ENCODE measurements at regions not wholly inside any gene's neighbourhood (a gene's known extent, or its start where the extent isn't known, plus 50 kb on each side); places are given as distances from the start of the nearest gene placed in this dataset.

DNA sequence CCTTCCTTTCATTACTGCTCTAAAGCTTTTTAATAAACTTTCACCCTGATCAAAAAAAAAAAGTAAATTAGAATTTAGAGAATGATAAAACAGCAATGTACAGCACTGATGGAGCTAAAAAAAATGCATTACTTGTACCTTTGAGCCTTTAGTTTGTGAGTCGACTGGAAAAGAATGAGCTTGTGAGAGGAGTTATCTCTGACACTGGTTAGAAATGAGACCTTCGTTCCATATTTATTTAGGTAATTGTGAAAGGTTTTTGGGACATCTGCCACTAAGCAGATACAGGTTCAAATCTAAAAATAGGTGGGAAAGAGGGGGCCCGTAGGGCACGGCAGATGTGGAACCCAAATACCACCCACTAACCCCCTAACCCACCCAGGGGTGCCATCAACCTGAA lies 376.8 kb downstream of the ICE1 start:
- DNase-seq, result no peak
- TF ChIP-seq GATA1 (IDR thresholded peaks at IDR 0.05; ENCODE audit: low read depth, low read length) (no peak), POLR2A (IDR thresholded peaks at IDR 0.05; ENCODE audit: low read length) (no peak)

DNA sequence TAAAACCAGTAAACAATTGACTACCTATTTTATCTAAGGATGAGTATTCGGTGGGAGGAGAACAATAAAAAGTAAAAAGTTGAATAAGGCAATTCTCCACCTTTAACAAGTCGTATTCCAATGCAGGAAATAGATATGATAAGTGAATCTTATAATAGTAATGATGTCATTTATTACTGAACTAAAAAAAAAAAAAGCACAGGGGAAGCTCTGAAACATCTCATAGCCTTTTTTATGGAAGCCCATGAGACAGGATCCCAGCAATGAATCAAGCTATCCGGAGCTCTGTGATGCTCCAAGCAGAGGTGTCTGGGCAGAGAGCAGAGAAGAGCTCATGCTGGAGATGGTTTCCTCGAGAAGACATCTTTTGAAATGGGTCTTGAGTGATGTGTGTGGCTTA lies 376.0 kb downstream of the ICE1 start:
- TF ChIP-seq POLR2A (IDR thresholded peaks at IDR 0.05; ENCODE audit: low read length), result no peak
- TF ChIP-seq GATA1 (IDR thresholded peaks at IDR 0.05; ENCODE audit: low read depth, low read length), result no peak
- DNase-seq, result no peak

DNA sequence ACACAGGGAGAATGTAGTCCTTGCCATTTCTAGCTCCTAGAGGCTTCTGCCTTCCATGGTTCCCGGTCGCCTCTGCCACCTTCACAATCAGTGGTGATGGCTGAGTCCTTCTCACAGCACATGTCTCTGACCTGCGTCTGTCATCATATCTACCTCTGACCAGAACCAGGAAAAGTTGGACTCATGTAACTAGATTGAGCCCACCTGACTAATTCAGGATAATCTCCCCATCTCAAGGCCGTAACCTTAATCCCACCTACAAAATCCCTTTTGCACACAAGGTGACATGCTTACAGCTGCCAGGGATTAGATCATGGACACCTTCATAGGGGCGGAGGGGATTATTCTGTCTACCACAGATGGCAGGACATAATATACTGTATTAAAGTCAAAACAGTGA lies 375.6 kb downstream of the ICE1 start:
- TF ChIP-seq POLR2A (IDR thresholded peaks at IDR 0.05; ENCODE audit: low read length), result no peak
- no peak for TF ChIP-seq GATA1 (IDR thresholded peaks at IDR 0.05; ENCODE audit: low read depth, low read length)
- no peak for DNase-seq

DNA sequence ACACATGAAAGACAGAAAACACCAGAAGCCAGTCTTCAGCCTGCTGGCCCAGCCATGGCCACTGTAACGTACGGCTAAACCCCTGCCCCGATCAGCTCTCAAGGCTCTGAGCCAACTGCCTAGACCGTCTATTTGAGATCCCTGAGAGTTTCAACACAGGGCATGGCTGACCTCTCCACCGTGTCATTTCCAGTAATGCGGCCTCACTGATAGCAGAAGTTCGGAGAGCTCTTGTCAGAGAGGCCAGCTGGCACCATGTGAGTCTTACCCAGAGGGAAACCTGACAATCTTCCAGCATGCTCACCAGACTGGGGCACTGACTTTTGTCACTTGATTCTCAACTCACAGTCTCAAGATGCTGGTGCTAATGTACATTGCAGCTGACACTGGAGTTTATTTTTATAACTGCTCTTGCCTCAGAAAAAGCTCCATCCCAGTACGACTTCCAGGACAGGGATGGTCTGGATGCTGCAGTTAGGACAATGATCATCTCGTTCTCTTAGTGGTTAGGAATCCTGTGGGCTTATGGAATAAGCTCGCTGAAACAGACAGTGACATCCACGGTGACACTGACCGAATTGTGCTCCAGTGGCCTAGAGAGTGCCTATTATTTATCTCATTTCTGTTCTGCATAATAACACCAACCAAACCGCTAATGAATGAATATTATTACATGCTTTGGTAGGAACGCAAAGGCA lies 372.7 kb downstream of the ICE1 start:
- DNase-seq, result no peak
- TF ChIP-seq GATA1 (IDR thresholded peaks at IDR 0.05; ENCODE audit: low read depth, low read length), result no peak
- TF ChIP-seq POLR2A (IDR thresholded peaks at IDR 0.05; ENCODE audit: low read length), result no peak

DNA sequence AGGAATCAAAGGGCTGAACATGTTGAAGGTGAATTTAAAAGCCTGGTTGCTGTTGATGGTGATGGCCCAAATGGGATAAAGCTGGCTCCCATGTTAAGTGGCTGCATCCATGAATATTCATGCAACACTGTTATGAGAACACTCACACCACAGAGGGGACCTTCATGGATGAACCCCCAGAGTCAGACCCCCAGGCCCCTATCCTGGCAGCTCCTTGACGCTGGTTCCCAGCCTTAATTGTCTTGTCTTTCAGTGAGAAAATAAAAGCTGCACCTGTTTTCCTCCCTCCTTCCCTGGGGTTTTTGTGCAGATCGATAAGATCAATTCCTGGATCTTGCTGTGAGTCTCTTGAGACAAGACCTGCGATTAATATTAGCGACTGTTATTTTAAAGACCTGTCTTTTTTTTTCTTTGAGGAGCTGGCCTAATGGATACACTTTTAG lies 371.7 kb downstream of the ICE1 start:
- TF ChIP-seq POLR2A (IDR thresholded peaks at IDR 0.05; ENCODE audit: low read length) (no peak), GATA1 (IDR thresholded peaks at IDR 0.05; ENCODE audit: low read depth, low read length) (no peak)
- no peak for DNase-seq

DNA sequence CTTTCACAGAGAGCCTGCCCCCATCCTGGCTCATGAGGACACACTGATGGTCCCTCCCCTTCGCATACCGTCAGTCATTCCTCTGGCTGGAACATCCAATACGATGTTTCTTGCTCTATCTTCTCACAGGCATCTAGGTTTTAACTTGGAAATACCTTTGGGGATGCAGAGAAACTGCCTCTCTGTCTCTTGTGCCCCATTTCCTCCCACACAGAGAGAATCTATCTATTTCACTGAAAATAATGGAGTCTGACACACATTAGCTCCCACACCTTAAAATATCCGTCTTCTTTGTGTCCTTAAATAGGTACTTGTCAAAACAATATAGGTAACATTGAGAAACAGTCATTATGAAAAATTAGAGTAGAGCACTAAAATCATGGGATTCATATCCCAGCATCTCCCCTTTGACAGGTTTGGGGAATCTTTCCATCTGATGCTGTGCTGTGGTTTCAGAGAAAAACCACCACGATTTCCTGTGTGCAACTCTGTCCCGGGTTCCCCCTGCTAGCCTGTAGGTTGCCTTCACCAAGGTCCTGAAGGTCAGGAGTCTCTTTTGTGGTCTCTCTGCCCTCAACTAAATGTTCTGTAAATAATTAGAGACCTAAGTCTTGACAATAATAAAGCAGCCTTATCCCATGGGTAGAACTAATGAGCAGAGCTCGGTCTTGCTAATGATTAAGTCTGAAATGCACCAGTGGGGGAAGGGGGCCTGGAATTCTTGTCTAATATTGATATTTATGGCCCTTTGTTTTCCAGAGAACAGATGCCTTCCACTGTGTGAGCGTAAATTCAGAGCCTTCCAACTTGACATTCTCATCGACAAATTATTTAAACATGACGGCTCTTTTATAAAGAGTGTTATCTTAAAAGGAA lies 371.0 kb downstream of the ICE1 start:
- TF ChIP-seq POLR2A (IDR thresholded peaks at IDR 0.05; ENCODE audit: low read length) (no peak), GATA1 (IDR thresholded peaks at IDR 0.05; ENCODE audit: low read depth, low read length) (no peak)
- no peak for DNase-seq

DNA sequence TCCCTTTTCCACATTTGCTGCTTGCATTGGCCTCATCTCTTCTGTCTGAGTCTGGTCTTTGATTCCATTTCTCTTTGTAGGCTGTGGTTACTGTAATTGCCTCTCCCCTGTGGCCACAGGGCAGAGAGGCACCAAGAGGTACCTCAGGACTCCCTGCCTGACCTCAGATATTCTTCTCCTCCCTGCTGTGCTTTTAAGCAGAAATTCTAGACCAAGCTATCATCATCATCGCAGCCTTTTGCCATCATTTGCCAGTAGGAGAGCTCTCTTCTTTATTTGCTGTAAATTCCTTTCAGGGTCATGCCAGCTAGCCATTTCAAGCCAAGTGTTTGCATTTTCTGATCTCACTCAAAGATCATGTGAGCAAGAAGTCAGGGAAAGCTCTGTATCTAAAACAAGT lies 369.6 kb downstream of the ICE1 start:
- no peak for DNase-seq
- TF ChIP-seq GATA1 (IDR thresholded peaks at IDR 0.05; ENCODE audit: low read depth, low read length) (no peak), POLR2A (IDR thresholded peaks at IDR 0.05; ENCODE audit: low read length) (no peak)

DNA sequence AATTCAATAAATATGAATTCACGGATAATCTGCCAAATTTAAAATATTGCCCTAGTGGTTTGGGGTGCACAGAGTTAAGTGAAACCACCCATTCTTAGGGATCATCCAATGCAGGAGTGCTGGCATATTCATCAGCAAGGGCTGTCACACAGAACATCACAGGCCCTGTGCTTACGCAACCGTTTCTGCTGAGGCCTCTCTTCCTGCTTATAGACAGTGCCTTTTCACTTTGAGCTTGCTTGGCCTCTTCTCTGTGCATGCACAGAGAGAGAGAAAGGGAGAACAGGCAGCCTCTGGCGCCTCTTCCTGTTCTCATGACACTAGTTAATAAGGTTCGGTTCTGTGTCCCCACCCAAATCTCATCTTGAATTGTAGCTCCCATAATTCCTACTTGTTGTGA lies 366.3 kb downstream of the ICE1 start:
- no peak for DNase-seq
- no peak for TF ChIP-seq POLR2A (IDR thresholded peaks at IDR 0.05; ENCODE audit: low read length)
- no peak for TF ChIP-seq GATA1 (IDR thresholded peaks at IDR 0.05; ENCODE audit: low read depth, low read length)

DNA sequence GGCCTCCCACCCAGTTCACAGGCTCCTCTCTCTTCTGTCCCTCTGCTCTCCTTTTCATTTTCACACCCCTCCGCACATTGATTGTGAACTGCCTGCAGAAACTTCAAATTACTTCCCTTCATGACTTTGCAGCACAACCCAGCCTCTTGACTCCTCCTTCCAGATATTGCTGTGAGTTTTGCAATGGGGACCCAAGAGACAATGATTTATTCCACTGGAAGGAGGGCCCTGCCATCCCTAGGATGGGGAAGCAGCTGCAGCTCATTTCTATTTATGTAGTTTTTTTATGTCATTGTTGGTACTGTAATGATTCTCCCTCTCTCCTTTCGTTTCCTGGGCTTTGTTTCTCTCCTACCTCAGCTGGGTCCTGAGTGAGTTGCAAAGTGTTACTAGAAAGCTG lies 364.9 kb downstream of the ICE1 start:
- no peak for DNase-seq
- no peak for TF ChIP-seq POLR2A (IDR thresholded peaks at IDR 0.05; ENCODE audit: low read length)
- TF ChIP-seq GATA1 (IDR thresholded peaks at IDR 0.05; ENCODE audit: low read depth, low read length), result no peak

DNA sequence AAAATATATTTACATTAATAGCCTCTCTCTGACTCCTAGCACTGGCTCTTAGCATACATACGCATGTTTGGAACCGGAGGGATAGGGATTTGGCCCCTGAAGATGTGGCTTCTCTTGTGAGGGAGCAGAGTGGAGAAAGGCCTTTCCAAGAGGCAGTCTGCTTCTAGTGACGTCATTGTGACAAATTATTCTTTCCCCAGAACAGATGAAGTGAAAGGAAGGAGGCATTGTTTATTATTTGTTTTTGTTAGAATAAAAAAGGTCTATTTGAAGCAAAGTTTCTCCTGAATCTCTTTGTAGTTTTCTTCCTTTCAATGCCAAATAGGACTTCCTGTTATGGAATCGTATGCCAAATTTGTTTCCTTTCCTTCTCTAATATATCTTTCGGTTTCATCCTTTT lies 361.6 kb downstream of the ICE1 start:
- DNase-seq, result no peak
- TF ChIP-seq GATA1 (IDR thresholded peaks at IDR 0.05; ENCODE audit: low read depth, low read length), result no peak
- no peak for TF ChIP-seq POLR2A (IDR thresholded peaks at IDR 0.05; ENCODE audit: low read length)

DNA sequence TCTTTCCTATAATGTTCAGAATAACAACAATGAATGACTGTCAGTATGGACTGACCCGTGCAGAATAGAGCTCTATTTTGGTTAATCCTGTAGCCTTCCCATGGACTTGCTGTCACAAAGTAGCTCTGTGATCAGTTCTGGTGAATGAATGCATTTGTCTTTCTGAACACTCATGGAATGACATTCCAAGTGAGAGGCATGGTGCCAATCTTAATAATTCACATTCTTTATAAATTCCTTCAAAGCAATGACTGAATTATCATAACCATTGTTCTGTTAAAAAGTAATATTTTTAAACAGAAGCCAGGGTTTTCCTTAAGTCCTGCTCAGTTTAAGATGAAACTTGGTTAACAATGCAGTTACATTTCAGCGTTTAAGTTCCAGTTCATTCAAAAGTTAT lies 360.5 kb downstream of the ICE1 start:
- no peak for DNase-seq
- TF ChIP-seq GATA1 (IDR thresholded peaks at IDR 0.05; ENCODE audit: low read depth, low read length) (no peak), POLR2A (IDR thresholded peaks at IDR 0.05; ENCODE audit: low read length) (no peak)

DNA sequence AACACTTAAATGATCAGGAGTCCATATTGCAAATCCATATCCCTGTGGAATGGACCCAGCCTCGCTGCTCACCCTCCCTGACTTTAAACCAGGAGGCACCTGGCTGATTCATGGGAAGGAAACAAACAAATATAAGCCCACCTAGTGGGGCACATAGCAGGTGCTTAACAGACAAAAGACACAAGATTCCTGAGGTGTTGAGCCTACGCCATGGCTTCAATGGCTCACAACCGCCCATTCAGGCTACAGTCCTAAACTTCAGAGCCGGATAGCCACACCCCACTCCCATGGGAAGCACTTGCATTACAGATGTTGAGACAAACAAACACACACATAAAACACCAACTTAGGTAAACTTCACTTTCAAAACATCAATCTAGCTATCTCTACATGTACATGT lies 359.9 kb downstream of the ICE1 start:
- DNase-seq, result no peak
- TF ChIP-seq GATA1 (IDR thresholded peaks at IDR 0.05; ENCODE audit: low read depth, low read length) (no peak), POLR2A (IDR thresholded peaks at IDR 0.05; ENCODE audit: low read length) (no peak)

DNA sequence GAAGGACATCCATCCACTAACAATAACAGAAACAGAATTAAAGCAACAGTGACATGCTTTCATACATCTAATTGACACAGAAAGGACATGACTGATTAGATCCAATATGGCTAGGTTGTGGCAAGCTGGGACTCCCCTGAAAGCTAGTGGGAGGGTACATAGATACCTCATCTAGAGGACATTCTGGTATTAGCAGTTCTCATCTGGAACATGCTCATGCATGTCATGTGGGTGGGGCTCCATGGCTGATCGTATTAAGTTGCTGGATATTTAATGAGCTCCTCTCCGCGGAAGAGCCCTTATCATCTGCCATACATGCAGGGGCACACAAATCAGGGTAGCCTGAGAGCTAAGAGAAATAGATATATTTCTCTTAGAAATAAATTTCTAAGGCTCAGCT lies 358.9 kb downstream of the ICE1 start:
- no peak for DNase-seq
- TF ChIP-seq POLR2A (IDR thresholded peaks at IDR 0.05; ENCODE audit: low read length), result no peak
- TF ChIP-seq GATA1 (IDR thresholded peaks at IDR 0.05; ENCODE audit: low read depth, low read length), result no peak

DNA sequence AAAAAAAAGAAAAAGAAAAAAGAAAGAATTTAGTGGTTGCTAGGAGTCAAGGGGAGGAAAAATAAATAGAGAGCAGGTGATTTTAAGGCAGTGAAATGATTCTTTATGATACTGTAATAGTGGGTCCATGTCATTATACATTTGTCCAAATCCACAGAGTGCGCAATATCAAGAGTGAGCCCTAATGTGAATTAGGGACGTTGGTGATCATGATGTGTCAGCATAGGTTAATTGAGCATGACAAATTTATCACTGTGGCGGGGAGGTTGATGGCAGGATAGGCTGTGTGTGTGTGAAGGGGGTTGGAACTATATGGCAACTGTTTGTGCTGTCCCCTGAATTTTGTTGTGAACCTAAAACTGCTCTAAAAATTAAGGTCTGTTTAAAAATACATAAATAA lies 357.8 kb downstream of the ICE1 start:
- DNase-seq, result no peak
- TF ChIP-seq GATA1 (IDR thresholded peaks at IDR 0.05; ENCODE audit: low read depth, low read length) (no peak), POLR2A (IDR thresholded peaks at IDR 0.05; ENCODE audit: low read length) (no peak)

DNA sequence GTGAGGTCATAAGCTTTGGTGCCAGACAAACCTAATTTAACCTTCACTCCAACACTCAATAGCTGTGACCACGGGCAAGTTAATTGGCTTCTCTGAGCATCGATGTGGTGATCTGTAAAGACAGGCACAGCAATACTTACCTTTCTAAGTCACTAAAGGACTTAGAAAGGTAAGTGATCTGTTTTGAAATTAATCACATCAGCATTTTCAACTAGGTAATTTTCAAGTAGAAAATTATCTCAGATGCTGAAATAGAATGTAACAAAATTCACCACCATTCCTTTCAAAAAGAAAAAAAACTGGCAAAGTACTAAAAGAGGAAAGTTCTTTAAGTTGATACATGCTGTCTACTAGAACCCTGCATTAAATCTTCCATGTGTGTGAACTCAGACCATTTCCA lies 354.5 kb downstream of the ICE1 start:
- TF ChIP-seq POLR2A (IDR thresholded peaks at IDR 0.05; ENCODE audit: low read length) (no peak), GATA1 (IDR thresholded peaks at IDR 0.05; ENCODE audit: low read depth, low read length) (no peak)
- DNase-seq, result no peak

All from erythroblast (primary cell).